D341Med (cell line): ENCODE measurements at regions not wholly inside any gene's neighbourhood (a gene's known extent, or its start where the extent isn't known, plus 50 kb on each side); places are given as distances from the start of the nearest gene placed in this dataset.

Experiments
- DNase-seq: peaks from one replicate; pipeline ENCODE4 v3.0.0; 2012; ENCODE audit warnings: low spot score

DNA sequence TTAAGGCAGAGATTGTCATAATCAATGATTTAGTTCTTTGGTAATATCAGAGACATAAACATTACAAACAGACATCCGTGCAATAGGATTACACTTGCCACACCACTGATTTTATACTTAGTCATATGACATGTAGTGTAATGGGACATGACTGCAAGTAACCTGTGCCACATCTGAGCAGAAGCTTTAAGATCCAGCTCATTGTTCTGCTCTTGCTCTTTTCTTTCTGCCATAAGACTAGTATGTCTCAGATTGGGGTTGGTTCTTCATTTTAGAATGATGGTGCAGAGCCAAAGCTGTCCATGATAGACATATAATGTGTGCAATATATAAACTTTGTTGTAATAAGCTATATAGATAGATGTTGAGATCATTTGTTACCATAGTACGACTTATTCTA lies 119.7 kb upstream of the SEMA3A start:
- no peak for DNase-seq

- no peak for DNase-seq
Observed at GRCh38 chr7:84304407-84304806, 109.8 kb upstream of the SEMA3A start.

GRCh38 chr7:84302949-84303348 lies 108.4 kb upstream of the SEMA3A start:
- DNase-seq: no peak

DNA sequence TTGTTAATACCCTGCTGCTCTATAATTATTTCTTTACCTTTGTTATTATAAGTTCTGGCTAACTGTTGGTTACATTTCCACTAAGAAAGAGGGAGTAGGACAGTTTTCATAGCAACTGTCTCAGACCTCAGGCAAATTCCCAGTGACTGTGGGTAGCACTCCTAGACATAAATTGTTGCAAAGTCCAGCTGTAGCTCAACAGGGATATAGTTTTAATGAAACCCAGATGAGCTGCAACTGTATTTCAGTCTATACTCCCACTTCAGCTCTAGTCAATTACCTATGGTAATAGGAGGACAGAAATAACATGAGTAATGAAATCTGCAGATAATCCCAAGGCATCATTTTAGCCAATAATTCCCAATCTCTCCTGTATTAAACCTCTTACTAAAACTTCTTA lies 103.0 kb upstream of the SEMA3A start:
- DNase-seq: no peak

DNA sequence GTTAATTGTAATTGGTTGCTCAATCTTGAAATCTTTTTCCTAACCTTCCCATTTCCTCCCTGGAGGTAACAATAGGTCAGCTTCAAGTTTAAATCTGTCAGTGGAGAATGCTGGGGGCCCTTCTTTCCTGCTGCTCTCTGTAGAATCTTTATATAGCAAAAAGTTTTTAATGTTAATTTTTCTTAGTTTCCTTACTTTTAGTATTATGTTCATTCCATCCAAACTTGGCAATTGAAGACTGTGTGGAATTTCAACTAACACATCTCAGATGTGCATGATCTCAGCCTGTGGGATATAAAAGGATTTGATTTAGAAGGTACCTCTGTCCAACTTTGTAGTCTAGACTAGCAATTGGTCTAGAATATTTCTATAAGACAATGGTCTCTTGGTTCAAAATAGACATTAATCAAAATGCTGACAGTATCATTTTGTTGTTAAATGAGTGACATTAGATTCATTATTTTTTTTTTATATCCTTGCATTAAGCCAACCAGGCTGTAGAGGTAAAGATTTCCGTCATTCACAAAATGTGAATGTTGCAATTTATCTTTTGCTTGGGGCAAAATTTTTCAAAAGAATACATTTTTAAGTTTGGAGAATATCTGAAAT lies 100.4 kb upstream of the SEMA3A start:
- no peak for DNase-seq

GRCh38 chr7:84294391-84294790 lies 99.8 kb upstream of the SEMA3A start:
- DNase-seq: no peak

DNA sequence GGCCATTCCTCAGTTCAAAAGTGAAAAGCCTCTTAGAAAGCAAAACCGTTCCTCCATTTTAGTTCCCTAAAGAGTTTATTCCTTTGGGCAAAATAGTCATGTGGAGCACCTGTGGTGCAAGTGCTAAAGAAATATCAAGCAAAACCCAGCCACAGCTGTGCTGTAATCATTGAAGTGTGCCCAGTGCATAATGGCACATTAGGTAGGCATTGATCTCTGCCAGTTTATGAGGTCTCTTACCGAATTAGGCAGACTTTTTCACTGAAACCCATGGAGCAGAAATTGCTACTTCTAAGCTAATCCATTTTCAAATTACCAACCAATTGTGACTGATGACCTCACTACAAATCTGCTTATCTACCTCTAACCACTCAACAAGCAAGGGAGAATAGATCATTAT lies 97.2 kb upstream of the SEMA3A start:
- no peak for DNase-seq

DNA sequence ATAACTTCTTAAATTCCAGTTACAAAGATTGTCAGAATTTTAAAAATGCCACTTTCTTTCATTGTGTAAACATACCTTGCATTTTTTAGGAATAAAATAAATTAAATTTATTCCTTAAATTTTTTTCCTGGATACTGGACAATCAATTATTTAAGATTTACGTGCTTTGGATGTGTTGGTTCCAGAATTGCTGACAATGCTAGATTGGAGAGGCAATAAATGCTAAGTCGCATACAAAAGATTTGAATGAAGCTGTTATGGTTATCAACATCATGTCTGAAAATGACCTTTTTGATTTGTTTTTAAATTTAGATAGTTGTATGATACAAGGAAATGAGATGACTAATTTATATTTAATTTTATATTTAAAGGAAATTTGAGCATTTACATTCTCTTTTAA lies 89.2 kb upstream of the SEMA3A start:
- DNase-seq: no peak

DNA sequence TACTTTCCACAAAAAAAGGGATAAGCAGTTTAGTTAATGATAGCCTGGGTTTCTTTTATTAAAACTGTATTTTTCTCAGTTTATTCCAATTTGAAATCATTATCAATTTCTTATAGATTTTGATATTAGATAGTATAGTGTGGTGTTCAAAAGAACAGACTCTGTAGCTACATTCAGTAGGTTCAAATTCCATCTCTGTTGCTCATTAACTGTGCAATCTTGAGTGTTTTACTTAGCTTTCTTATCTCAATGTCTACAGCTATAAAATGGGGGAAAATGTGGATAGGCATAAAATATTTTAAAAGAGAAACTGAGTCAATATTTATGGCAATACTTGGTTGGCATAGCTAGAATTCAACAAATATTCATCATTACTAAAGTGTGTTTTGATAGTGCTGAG lies 86.9 kb upstream of the SEMA3A start:
- DNase-seq: no peak

GRCh38 chr7:84277628-84278224 lies 83.1 kb upstream of the SEMA3A start:
- DNase-seq: no peak

DNA sequence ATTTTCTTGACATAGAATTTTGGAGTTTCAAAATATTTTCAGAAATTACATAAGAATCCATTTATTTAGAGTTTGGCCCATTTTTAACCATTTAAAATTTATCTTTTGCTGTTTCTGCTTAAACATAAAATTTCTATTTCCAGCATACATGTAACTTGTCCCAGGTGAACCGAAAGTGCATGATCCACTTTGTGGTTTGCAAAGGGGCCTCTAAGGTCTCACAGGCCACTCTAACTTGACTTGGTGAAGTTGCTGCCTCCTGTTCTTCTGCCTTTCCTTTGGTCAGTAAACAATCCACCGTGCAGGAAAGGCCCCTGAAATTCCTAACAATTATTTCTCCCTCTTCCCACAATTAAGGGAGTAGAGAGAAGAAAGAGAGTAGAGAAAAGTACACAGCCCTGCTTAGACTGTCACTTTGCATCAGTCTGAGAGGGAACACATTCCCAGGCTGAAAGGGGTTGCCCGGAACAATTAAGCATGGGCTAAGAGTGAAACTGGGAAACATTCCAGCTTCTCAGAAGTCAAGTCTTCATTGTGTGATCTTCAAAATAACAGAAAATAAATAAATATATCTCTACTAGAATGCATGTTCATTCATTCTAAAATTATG lies 79.5 kb upstream of the SEMA3A start:
- DNase-seq: no peak

GRCh38 chr7:84271543-84271942 lies 77.0 kb upstream of the SEMA3A start:
- DNase-seq: no peak

GRCh38 chr7:84264396-84264795 lies 69.8 kb upstream of the SEMA3A start:
- DNase-seq: no peak

GRCh38 chr7:84263106-84263505 lies 68.5 kb upstream of the SEMA3A start:
- DNase-seq: no peak

- no peak for DNase-seq
Observed at GRCh38 chr7:84261509-84261908, 66.9 kb upstream of the SEMA3A start.

DNA sequence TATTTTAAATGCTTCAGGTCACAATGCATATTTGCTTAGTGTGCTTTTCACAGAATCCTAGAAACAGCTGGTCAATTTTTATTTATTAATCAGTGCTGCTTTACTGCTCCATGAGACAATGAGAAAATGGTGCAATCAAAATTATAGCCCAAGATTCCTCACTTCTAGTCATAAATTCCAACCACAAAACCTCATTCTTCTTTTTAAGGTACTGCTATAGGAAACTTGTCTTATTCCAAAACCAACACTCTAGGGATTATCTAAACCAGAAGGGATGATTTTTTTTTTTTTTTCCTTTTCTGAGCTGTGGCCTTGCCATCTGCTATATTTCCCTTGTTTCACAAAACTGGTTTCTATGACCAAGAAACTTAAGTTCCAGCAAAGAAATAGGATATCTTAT lies 64.0 kb upstream of the SEMA3A start:
- DNase-seq: no peak

DNA sequence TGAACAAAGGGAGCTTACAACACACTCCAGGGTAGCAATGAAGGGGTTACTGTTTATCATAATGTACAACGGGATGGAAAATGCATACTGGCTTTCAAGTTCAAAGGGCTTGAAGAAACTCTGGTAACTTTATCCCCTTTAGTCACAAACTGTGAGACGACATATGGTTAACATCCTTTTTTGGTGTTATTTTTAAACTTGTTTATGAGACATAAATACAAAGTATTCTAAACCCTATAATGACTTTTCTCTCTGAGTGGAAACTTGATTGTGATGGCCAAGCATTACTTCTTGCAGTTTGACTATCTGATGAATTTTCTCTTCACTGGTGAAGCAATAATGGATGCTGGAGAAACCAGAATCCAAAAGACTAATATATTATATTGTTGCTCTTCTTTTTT lies 62.0 kb upstream of the SEMA3A start:
- no peak for DNase-seq

- no peak for DNase-seq
Observed at GRCh38 chr7:84251277-84251781, 56.7 kb upstream of the SEMA3A start.

GRCh38 chr7:84250452-84250851 lies 55.9 kb upstream of the SEMA3A start:
- DNase-seq: no peak

GRCh38 chr7:84249656-84250055 lies 55.1 kb upstream of the SEMA3A start:
- DNase-seq: no peak

DNA sequence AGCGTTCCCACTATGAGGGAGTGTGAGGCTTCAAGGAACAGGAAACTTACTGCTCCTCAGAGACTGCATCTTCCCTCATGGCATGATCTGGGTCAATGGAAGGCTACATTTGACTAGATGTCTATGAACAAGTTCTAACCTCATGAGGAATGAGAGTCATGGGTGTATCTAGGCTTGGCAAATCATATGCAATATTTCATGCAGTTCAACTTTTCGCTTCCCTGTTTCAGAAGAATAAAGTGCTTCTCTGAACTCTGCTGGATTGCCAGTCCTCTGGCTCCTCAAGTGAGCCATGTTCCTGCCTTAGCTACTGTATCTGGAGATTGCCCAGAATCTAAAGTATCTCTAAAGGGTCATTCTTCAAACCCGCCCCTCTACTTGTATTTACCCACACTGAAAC lies 54.3 kb upstream of the SEMA3A start:
- DNase-seq: no peak

GRCh38 chr7:84248267-84248666 lies 53.7 kb upstream of the SEMA3A start:
- no peak for DNase-seq

DNA sequence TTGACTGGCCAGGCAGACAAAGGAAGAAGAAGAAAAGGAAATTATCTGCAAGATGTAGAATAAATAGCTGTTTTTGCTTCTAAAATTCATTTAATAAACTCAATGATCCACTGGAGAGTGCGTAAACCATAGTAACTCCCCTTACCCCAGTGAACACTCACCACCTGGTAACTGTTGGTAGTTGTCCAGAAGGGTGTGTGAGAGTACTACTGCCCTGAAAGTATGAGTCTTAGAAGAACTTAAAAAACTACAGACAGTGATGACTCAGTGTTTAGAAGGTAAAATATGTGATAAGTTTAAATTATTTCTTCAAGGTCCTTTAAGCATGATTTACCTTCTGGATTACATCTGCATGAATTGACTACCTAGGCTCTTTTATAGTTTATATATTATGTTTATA lies 53.0 kb upstream of the SEMA3A start:
- no peak for DNase-seq

DNA sequence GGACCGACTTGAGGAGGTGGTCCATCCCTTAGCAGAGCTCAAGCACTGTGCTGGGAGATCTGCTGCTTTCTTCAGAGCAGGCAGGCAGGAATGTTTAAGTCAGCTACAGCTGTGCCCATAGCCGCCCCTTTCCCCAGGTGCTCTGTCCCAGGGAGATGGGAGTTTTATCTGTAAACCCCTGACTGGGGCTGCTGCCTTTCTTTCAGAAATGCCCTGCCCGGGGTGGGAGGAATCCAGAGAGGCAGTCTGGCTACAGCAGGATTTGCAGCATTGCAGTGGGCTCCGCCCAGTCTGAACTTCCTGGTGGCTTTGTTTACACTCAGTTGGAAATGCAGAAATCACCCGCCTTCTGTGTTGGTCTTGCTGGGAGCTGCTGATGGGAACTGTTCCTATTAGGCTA lies 51.2 kb upstream of the SEMA3A start:
- DNase-seq: no peak
